ENCODE measurements at regions not wholly inside any gene's neighbourhood (a gene's known extent, or its start where the extent isn't known, plus 50 kb on each side); places are given as distances from the start of the nearest gene placed in this dataset.

DNA sequence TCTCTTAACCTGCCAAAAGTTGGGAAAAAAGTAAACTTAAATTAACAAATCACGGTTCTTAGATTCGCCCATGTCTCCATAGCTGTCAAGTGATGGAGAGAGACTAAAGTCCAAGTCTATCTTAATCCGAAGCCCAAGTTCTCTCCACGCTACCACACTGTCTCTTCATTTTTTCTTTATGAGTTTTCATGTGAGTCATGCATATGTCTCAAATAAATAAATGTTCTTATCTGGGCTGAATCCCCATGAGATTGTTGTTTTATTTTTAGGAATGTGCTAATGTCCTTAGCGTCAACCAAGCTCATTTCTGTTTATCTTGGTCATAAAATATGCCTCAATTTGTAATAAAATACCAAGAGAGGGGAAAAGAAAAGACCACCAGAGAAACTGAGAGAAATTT lies 169.3 kb downstream of the RCHY1 start:
- TF ChIP-seq POLR2AphosphoS5 (IDR thresholded peaks at IDR 0.05; ENCODE audit: low read depth, low read length), result no peak
- TF ChIP-seq POLR2A (IDR thresholded peaks at IDR 0.05; ENCODE audit: low read depth, low read length), result no peak

All from GM12892 (cell line).